ENCODE measurements at regions not wholly inside any gene's neighbourhood (a gene's known extent, or its start where the extent isn't known, plus 50 kb on each side); places are given as distances from the start of the nearest gene placed in this dataset.
"Not testable (repeated sequence)": the region's sequence is repeated elsewhere in the genome, so short reads cannot be mapped to it uniquely, and the experiment has no call there.

DNA sequence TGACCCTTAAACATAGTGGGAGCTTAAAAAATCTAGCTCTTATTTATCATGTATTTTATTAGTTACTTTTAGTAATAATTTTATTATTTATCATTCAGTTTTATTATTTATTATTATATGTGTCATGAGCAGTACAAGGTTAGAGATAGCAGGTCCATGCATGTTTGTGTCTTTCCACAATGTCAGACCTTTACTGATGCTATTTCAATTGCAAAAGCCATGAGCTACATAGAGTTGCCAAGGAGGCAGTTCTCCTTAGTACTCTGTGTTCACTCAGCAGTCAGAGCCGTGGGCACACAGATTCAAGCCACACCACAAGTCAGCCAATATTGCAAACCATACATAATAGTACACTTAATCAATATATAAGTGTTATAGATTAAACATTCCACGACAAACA, 157.9 kb upstream of the NTRK2 start:
- no peak for DNase-seq

DNA sequence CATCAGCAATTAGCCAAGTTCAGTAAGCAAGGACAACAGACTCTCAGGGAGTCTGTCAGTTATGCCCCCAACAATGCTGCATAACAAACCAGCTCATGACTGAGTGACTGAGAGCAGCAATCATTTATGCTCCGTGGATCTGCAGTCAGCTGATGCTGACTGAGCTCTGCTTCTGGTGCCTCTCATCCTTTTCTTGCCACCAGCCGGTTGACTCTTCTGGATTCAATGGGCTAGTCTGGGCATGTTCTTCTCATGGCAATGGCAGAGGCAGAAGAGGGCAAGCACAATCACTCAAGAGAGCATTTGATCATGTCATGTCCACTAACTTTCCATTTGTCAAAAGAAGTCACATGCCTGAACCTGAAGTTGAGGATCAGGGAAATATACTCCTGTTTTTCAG, 157.0 kb upstream of the NTRK2 start:
- DNase-seq = no peak

DNA sequence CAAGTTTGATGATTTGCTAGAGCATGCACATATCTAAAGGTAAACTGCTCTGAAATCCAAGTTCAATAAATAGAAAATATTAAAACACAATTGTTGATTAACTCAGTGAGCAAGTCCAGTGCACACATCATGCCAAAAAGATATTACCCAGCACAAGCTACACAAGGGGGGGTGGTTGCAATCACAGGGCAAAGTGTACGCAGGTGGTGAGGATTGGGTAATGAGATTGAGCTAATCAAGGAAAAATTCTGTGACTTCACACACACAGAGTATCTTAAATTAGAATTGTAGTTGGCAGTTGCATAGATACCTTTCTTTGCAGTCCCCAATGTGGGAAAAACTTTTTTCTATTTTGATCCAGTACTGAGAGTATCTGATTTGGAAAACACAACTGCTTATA, 156.1 kb upstream of the NTRK2 start:
- no peak for DNase-seq

GRCh38 chr9:84513979-84514378, 155.6 kb upstream of the NTRK2 start:
- DNase-seq = no peak

- no peak for DNase-seq
Measured at GRCh38 chr9:84514421-84514820, 155.1 kb upstream of the NTRK2 start.

GRCh38 chr9:84517026-84517425, 152.5 kb upstream of the NTRK2 start:
- DNase-seq = no peak

DNA sequence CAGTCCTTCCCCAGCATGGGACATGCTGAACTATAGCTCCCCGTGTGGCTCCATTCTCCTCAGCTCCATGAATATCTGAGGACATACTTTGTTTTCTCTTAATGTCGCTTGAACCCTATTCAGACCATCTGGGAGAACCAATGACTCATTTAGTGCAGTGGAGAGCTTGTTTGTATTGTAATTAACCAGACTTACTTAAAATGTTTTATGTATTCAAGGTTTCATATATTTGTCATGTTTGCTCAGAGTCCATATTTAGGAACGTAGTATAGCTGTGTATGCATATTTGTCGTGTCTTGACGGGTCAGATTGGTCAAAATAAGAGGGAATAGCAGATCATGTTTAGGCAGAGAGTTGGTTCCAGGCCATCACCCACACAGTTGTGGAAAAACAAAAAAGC, 150.1 kb upstream of the NTRK2 start:
- no peak for DNase-seq

DNA sequence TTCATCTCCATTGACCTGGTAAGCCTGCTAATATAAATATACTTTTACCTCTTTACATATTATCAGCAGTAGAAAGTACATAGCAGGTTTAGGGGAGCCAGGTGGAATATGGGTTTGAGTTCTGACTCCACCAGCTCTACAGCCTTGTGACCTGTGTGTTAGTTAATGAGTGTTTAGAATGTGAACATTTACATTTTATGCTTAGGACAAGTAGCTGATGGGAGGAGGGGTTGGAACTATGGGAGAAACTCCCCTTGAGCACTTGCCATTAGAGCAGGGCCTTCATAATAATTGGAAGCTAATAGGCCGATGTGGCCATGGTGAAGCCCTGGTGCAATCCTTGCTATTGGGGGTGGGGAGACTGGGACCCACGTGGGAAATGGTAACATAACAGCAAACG, 148.3 kb upstream of the NTRK2 start:
- DNase-seq = no peak

DNA sequence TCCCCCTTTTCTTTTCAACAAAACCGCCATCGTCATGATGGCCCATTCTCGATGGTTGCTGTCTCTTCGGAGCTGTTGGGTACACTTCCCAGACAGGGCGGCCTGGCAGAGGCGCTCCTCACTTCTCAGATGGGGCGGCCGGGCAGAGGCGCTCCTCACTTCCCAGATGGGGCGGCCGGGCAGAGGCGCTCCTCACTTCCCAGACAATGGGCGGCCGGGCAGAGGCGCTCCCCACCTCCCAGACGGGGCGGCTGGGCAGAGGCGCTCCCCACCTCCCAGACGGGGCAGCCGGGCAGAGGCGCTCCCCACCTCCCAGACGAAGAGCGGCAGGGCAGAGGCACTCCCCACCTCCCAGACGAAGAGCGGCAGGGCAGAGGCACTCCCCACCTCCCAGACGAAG, 143.3 kb upstream of the NTRK2 start:
- DNase-seq = not testable (repeated sequence)

GRCh38 chr9:84527060-84527720, 142.3 kb upstream of the NTRK2 start:
- not testable (repeated sequence) for DNase-seq

DNA sequence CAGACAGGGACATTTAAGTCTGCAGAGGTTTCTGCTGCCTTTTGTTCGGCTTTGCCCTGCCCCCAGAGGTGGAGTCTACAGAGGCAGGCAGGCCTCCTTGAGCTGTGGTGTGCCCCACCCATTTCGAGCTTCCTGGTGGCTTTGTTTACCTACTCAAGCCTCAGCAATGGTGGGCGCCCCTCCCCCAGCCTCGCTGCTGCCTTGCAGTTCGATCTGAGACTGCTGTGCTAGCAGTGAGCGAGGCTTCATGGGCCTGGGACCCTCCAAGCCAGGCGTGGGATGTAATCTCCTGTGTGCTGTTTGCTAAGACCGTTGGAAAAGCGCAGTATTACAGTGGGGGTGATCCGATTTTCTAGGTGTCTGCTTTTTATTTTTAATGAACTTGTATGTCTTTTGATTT, 133.6 kb upstream of the NTRK2 start:
- DNase-seq = not testable (repeated sequence)

GRCh38 chr9:84538879-84539278, 130.7 kb upstream of the NTRK2 start:
- no peak for DNase-seq

GRCh38 chr9:84542554-84542953, 127.0 kb upstream of the NTRK2 start:
- DNase-seq = no peak

- DNase-seq = no peak
Measured at GRCh38 chr9:84554069-84554664, 115.4 kb upstream of the NTRK2 start.

DNA sequence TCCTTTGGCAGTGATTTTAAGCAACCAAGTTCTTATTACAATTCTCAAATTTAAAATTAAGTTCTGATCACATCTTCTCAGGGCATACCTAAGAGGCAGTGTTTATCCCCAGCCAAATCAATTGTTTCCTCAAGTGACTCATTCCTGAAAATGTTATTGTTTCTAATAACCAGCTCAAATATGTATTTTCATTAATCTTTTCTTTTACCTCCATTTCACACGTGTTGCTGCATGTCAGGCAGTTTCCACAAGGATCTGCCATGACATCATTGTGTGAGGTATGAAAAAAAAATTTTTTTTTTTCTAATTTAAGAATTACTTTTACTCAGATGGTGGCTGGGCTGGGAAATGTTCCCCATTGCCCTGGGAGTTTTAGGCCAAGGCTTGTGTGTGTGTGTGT, 113.0 kb upstream of the NTRK2 start:
- DNase-seq = no peak

DNA sequence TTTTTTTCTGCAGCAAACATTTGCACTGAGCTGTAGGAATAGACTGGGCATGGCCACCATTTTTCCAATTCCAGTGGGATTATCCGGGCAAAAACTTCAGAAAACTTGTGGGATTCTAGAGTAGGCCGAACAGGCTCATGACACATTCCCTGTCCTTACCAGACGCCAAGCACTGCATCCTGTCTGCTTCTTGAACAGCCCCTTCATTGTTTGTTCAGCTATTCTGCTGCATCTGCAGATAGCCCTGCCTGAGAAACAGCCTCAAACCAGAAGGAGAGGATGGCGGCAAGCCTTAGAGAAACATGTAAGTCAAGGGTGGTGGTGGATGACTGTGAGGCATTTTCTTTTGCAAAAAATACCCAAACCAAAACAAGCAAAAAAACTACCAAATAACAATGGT, 111.8 kb upstream of the NTRK2 start:
- no peak for DNase-seq

DNA sequence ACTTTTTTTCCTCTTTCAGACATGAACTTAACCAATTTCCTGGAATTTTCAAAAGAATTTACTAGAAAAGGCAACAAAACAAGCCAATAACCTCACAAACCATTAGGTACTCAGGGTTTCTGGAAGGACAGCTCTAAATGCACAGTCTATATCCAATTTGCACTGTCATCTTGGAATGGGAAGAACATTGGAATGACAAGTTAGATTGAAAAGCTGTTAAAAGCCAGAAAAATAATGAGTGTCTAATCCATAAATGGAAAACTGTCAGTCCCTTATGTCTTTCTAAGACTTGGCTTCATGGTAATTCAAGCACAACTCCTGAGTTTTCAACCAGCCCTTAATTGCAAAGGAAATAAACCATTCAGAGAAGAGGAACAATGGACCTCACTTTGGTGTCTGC, 105.8 kb upstream of the NTRK2 start:
- no peak for DNase-seq

DNA sequence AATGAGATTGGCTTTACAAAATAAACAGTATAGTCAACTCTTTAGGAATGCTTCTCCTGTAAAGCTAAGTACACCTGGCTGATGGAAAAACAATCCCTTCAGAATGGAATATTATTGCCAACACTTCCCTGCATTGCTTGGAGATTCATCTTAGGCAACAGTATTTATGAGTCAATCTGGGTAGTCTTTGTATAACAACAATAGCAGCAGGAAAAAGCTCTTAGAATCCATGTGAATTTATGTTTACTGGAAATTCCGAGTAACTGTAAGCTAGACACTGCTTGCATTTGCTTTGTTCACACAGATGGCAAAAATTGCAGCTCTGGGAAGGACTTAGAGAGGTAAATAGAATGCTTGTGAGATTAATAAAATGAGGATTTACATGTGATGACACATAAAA, 101.7 kb upstream of the NTRK2 start:
- no peak for DNase-seq

DNA sequence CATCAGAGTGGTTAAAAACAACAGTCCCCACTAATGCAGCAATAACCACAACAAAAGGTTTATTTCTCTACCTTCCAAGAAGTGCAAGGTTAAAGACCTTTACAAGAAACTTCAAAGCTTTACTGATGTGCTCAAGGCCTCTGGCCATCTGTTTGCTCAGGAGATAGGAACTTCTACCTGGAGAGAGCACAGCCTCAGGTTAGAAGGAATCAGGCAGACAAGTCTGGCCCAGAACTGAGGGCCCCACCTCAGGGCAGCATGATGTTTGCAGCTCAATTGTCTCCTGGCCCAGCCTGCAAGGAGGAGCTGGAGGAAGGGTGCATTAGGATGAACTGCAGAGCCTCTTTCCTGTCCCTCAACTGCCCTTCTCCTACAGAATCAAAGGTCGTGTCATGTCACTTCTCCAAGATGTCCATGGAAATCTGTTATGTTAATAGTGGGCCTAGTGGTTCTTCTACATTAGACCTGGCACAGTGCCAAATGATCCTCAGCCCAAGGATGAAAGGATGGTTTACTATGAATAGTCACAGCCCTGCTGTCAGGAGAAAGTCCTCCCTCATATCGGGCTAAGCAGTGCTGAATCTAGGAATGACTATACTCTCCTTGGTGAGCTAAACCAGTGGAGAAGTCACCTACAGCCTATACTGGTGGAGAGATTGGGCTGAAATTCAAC, 98.9 kb upstream of the NTRK2 start:
- DNase-seq = no peak

DNA sequence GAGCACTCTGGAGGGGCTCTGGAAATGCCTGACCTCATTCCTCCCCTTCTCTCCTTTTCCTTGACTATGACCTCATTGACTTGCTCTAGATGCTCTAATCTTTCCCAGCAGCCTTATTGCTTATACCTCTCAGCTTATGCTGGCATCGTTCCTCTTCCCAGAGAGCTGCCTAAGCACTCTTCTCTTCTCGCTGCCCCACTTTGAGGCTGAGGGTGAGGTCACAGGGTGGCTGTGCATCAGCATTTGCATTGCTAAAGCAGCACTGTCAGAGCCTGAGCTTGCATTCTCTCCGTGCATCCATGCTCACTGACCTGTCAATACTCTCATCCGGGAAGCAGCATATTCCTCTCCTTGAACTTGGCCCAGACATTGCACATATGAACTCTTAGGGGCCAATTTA, 96.4 kb upstream of the NTRK2 start:
- DNase-seq = no peak

DNA sequence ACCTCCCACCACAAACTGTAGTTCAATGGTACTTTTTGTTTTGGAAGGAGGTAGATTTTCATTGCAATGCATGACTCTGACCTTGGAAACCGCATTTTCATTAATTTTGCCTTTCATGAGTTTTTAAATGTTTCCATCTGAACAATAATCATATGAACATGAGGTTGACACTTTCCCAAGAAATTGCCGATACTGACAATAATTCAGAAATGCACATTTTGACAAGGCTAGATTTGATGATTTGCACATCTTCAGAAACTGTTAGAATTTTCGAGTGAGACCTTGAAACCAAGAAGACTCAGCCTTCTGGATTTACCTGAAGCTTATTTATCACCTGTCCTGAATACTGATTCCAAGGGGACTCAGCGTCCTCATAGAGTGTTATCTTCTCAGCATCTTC, 93.8 kb upstream of the NTRK2 start:
- no peak for DNase-seq

GRCh38 chr9:84583866-84584265, 85.7 kb upstream of the NTRK2 start:
- no peak for DNase-seq

GRCh38 chr9:84586662-84587061, 82.9 kb upstream of the NTRK2 start:
- no peak for DNase-seq

DNA sequence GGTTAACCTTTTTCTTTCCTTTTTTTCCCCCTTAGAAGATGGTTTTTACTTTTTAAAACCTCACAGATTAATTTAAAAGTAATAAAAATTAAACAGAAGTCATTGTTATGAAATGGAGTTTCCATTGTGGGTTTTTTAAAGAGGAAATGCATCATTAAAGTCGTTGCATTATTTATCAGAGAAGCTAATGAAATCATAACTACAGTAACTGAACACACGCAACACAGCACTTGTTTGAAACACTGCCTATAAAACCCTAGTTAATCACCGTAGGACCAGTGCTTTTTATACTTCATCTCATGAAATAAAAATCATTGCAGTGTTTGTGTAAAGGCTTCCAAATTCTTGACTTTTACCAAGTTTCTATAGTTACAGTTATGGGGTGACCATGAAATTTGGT, 82.4 kb upstream of the NTRK2 start:
- DNase-seq = no peak
